ENCODE measurements at regions not wholly inside any gene's neighbourhood (a gene's known extent, or its start where the extent isn't known, plus 50 kb on each side); places are given as distances from the start of the nearest gene placed in this dataset.

- H4K20me1 ChIP-seq (ENCODE audit: control insufficient read depth, insufficient read depth), result no peaks in the 10 kb centered on the region
- no peaks in the 10 kb centered on the region for H3K4me1 ChIP-seq (ENCODE audit: control insufficient read depth, insufficient read depth, low read length)
- no peak overlapping the region for H2AFZ ChIP-seq (ENCODE audit: control insufficient read depth, low read depth, low read length)
- H3K9me3 ChIP-seq (replicated peaks; ENCODE audit: control insufficient read depth, insufficient read depth, low read length), result no peaks in the 10 kb centered on the region
- BruUV-seq (replicated peaks), result no TSS peak
- H3K27ac ChIP-seq (ENCODE audit: control insufficient read depth, insufficient read depth), result no peak overlapping the region
- WGBS (ENCODE audit: insufficient coverage, insufficient replicate concordance, low lambda C conversion rate, missing lambda C conversion rate), result 0% methylated on average over 1 of the region's 1 CpG
- no peak for FAIRE-seq
- H3K27me3 ChIP-seq (replicated peaks in 1 of 2; ENCODE audit: control insufficient read depth in 2 of 2, insufficient read depth in 2 of 2, low read length in 1 of 2), result no peaks in the 10 kb centered on the region
- no peak overlapping the region for H3K4me2 ChIP-seq (ENCODE audit: control insufficient read depth, insufficient read depth)
- in situ Hi-C loops (cut with MboI) (no loop called here), intact Hi-C loops (cut with micrococcal nuclease; ENCODE audit: unreplicated experiment) (loop anchor here (10.0 kb wide), 1 partner anchor 60 kb away; no protein-coding TSS in a partner anchor)
- ChIA-PET CTCF (no interaction called here), POLR2A (no interaction called here), RAD21 (ENCODE audit: unreplicated experiment) (no interaction called here), SMC1A (ENCODE audit: uncharacterized antibody, unreplicated experiment) (no interaction called here)
- no peaks in the 10 kb centered on the region for H3K36me3 ChIP-seq (ENCODE audit: control insufficient read depth in 2 of 2, insufficient read depth in 2 of 2, low read length in 1 of 2)
- no peak overlapping the region for H3K4me3 ChIP-seq
- TF ChIP-seq ZNF622 (IDR thresholded peaks at IDR 0.05) (no peak), CREM (IDR thresholded peaks at IDR 0.05; ENCODE audit: low read depth) (no peak), REST (IDR thresholded peaks at IDR 0.05; ENCODE audit: low read depth, low read length) (no peak), BMI1 (IDR thresholded peaks at IDR 0.05; ENCODE audit: borderline replicate concordance) (no peak), PKNOX1 (IDR thresholded peaks at IDR 0.05) (no peak), NFXL1 (IDR thresholded peaks at IDR 0.05; ENCODE audit: borderline replicate concordance) (no peak), RELA (IDR thresholded peaks at IDR 0.05; ENCODE audit: borderline replicate concordance, partially characterized antibody) (no peak), RBBP5 (conservative IDR thresholded peaks at IDR 0.05) (no peak), SRF (IDR thresholded peaks at IDR 0.05; ENCODE audit: low read depth in 2 of 2, low read length in 2 of 2) (no peak), RAD51 (IDR thresholded peaks at IDR 0.05) (no peak)
- TF ChIP-seq, protein P1, sequence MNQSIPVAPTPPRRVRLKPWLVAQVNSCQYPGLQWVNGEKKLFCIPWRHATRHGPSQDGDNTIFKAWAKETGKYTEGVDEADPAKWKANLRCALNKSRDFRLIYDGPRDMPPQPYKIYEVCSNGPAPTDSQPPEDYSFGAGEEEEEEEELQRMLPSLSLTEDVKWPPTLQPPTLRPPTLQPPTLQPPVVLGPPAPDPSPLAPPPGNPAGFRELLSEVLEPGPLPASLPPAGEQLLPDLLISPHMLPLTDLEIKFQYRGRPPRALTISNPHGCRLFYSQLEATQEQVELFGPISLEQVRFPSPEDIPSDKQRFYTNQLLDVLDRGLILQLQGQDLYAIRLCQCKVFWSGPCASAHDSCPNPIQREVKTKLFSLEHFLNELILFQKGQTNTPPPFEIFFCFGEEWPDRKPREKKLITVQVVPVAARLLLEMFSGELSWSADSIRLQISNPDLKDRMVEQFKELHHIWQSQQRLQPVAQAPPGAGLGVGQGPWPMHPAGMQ (IDR thresholded peaks at IDR 0.05; ENCODE audit: borderline replicate concordance), result no peak
- no peak for DNase-seq (ENCODE audit: low read depth, low spot score)
- H3K9ac ChIP-seq (ENCODE audit: control insufficient read depth, insufficient read depth, low read length), result no peak overlapping the region
- no peak for ATAC-seq
- H3K79me2 ChIP-seq (ENCODE audit: control insufficient read depth, insufficient read depth, low read length), result no peaks in the 10 kb centered on the region
Measured at GRCh38 chr18:27735117-27735516, 441.8 kb downstream of the CDH2 start.

Measured in GM12878 (cell line).